AG09309 (cell line): ENCODE measurements at regions not wholly inside any gene's neighbourhood (a gene's known extent, or its start where the extent isn't known, plus 50 kb on each side); places are given as distances from the start of the nearest gene placed in this dataset.

Experiments used
- DNase-seq: peaks from one replicate; pipeline ENCODE4 v3.0.0-alpha.2; 2010; ENCODE audit warnings: low read depth
- H3K4me3 ChIP-seq: 2 replicates; pipeline ENCODE4 v1.5.1; 2011; ENCODE audit warnings: mild to moderate bottlenecking, low read depth, low read length, moderate library complexity; ENCODE audit not compliant: control insufficient read depth
- TF ChIP-seq, protein P1 (sequence below): IDR thresholded peaks from 2 replicates; pipeline ENCODE4 v1.5.1; 2011; ENCODE audit warnings: mild to moderate bottlenecking, low read depth, low read length, inconsistent platforms; ENCODE audit not compliant: insufficient read depth, control insufficient read depth; ENCODE audit errors: missing control alignments

DNA sequence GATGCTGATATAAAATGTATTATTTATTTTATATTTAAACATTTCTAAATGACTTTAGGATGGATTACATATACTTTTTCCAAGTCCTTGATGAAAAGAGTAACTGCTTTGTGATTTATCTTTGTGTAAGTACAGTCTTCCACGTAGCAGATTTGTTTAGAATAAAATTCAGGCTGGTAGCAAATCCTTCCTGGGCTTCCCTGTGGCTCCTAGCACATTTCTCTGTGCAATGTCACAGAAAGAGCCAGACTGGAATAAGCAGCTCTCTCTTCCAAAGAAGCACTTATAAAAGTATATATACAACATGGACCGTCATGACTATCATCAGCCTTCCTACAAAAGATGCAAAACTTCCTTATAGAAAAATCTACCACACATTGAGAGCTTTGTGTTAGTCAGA lies 388.6 kb downstream of the ACTL7B start:
- no peak overlapping the region for H3K4me3 ChIP-seq
- DNase-seq: no peak
- TF ChIP-seq, protein P1, sequence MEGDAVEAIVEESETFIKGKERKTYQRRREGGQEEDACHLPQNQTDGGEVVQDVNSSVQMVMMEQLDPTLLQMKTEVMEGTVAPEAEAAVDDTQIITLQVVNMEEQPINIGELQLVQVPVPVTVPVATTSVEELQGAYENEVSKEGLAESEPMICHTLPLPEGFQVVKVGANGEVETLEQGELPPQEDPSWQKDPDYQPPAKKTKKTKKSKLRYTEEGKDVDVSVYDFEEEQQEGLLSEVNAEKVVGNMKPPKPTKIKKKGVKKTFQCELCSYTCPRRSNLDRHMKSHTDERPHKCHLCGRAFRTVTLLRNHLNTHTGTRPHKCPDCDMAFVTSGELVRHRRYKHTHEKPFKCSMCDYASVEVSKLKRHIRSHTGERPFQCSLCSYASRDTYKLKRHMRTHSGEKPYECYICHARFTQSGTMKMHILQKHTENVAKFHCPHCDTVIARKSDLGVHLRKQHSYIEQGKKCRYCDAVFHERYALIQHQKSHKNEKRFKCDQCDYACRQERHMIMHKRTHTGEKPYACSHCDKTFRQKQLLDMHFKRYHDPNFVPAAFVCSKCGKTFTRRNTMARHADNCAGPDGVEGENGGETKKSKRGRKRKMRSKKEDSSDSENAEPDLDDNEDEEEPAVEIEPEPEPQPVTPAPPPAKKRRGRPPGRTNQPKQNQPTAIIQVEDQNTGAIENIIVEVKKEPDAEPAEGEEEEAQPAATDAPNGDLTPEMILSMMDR: no peak

DNA sequence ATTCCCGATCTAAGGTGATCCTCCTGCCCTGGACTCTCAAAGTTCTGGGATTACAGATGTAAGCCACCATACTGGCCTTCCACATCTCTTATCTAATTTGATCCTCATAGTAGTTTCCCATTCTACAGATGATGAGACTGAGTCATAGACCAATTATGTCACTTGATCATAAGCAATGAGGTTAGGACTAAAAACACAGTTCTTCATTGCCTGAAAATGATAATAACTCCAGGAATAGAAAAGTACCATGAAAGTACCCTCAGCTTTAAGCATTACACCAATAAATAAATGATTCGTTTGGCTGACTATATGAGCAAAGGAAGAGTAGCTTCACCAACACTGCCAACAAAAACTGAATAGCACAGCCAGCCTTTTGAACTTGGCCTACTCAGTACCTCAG lies 389.5 kb downstream of the ACTL7B start:
- no peak for DNase-seq
- H3K4me3 ChIP-seq: no peak overlapping the region
- TF ChIP-seq, protein P1: no peak

DNA sequence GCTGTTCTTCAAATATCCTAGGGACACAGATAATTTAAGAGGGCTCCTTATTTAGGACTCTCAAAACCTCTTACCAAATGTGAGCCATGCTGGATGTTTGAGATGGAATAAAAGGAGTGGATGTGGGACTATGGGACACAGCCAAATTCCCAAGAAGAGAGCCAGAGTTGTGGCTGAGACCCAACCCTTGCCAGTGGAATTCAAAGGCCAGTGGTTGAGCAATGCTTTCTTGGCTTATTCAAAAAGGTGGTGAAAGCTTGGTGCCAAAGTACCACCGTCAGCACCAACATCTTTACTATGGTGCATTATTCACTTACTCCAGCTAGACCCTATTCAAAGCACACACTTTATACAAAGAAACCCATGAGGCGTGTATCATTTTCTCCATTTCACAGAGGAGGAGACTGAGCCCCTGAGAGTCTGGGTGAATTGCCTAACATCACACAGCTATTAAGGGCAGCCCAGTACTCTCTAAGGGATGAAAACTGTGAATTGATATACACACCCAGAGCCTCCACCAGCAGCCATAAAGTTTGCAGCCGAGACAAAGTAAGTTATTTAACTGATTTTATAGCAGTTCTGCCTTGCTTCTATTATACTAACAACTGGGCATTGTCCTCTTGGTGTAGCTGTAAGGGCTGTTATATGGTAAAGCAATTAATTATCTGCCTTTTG lies 391.7 kb downstream of the ACTL7B start:
- no peak overlapping the region for H3K4me3 ChIP-seq
- TF ChIP-seq, protein P1: no peak
- DNase-seq: no peak

DNA sequence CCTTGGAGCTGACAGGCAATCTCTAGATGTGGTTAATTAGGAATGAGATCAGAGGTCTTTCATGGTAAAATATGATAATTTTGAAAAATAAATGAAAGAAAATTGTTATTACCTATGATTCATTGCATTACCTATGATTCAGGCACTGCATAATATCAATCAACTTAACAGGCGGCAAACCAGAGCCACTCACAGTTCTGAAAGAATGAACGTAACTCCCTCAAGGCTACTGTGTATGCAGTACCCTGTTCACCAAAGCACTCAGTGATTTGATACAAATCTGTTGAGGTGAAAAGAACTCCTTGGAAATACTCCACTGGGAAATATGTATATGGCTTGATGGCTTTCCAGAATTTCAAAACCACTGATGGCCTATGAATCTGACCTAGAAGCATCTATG lies 398.9 kb downstream of the ACTL7B start:
- DNase-seq: no peak
- TF ChIP-seq, protein P1: no peak
- H3K4me3 ChIP-seq: no peak overlapping the region

DNA sequence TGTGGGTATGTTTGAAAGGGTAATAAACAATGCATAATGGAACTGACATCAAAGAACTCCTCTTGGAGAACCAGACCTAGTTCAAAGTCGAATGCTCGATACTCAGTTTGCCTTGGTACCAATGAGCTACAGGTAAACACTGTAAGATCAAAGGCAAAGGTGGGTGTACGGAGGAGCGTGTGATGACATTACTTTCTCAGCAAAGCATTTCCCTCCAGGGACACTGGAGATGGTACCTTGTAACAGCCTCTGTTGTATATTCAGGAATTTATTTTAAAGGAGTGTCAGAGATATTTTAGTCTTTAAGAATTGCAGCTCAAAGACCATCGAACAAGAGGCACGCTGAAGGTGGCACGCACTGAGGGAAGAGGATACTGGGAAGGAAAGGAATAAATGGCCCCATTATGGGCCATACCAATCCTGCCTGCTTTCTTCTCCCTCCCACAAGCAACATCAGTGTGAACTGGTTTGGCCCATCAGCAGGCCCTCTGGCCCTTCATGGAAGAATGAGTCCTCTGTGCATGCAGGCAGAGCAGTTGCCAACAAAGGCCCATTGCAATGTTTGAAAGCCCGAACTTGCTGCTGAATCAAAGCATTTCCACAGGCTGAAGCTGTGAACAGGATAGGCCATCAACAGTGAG lies 410.2 kb downstream of the ACTL7B start:
- H3K4me3 ChIP-seq: no peak overlapping the region
- DNase-seq: no peak
- TF ChIP-seq, protein P1: no peak

DNA sequence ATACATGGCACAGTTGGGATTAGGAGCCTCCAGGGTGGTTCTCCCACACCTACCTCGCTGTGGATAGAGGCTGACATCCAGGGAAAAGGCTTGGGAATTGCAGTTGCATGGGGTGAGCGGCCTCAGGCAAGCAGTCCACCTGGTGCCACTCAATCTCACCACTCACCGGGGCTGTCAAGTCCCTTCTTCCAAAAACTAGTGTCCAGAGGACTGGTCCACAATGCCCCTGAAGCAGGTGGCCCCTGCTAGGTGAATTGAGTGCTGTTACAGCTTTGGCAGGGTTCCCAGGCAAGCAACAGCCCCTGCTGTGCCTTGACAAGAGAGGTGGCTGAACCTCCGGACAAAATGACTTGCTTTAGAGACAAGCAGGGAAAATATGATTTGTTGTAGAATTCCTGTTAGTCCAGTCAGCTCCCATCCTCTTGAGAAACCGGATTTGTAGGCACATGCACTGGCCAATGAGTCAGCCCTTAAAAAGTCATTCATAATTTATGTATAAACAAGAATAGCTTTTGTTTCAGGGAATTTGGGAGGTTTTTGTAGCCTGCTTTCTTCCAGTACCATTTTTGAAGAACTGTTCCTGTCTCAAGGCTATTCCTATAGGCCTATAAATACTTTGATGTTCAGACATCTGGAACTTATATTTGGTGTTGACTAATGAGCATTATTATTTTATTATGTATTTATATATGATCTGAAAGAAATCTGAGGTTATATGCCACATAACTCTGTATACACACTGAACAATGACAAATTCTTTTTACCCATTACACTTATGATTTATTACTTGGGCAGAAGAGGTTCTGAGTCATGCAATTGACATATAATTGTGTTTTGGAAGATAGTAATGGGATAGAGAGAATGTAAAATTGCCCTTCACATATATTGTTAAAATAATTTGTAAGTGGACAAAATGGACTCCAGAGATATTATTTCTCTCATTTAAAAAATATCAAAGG lies 411.1 kb downstream of the ACTL7B start:
- peak overlapping the region; percentile 26 for H3K4me3 ChIP-seq
- TF ChIP-seq, protein P1: no peak
- DNase-seq: peak; percentile 93
